ENCODE measurements at regions not wholly inside any gene's neighbourhood (a gene's known extent, or its start where the extent isn't known, plus 50 kb on each side); places are given as distances from the start of the nearest gene placed in this dataset.

DNA sequence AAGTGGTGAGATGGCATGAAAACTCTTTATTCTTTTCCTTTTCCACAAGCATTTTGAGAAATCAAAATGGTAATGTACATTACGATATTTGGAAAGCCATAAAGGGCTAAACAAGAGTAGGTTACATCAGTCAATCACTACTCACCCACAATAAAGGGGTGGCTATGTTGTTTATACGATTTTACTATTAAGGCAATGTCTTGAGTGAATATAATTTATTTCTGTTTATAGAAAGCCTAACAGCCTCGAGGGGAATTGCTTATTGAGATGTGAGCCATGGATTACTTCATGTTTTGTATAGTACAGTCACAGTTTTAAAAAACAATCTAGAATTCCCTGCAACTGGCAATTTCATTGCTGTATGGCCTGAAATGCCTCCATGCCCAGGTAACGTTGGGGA, 237.5 kb upstream of the RBBP8 start:
- H3K27ac ChIP-seq = no peak overlapping the region
- no peaks in the 10 kb centered on the region for H3K27me3 ChIP-seq
- no peaks in the 10 kb centered on the region for H3K9me3 ChIP-seq
- no peaks in the 10 kb centered on the region for H3K4me1 ChIP-seq
- no peak for TF ChIP-seq POLR2A (IDR thresholded peaks at IDR 0.05)
- TF ChIP-seq, protein P1, sequence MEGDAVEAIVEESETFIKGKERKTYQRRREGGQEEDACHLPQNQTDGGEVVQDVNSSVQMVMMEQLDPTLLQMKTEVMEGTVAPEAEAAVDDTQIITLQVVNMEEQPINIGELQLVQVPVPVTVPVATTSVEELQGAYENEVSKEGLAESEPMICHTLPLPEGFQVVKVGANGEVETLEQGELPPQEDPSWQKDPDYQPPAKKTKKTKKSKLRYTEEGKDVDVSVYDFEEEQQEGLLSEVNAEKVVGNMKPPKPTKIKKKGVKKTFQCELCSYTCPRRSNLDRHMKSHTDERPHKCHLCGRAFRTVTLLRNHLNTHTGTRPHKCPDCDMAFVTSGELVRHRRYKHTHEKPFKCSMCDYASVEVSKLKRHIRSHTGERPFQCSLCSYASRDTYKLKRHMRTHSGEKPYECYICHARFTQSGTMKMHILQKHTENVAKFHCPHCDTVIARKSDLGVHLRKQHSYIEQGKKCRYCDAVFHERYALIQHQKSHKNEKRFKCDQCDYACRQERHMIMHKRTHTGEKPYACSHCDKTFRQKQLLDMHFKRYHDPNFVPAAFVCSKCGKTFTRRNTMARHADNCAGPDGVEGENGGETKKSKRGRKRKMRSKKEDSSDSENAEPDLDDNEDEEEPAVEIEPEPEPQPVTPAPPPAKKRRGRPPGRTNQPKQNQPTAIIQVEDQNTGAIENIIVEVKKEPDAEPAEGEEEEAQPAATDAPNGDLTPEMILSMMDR (IDR thresholded peaks at IDR 0.05) = no peak
- no peak overlapping the region for H3K4me3 ChIP-seq
- DNase-seq = no peak
- no peaks in the 10 kb centered on the region for H3K36me3 ChIP-seq

DNA sequence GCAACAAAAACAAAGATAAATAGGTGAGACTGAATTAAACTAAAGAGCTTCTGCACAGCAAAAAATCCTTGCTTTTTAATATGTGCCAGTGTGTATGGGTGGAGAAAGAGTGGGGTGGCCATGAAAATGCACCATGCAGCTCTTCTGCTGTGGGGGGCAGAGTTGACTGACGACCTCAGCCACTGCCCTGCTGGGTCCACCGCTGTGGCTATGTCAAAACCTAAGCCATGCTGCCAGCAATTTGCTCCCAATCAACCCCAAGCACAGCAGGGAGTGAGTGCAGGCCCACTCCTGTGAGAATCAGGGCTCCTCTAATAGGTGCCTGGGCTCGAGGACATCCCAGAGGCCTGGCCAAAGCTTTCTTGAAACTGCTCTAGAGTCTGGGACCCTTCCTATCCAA, 235.6 kb upstream of the RBBP8 start:
- H3K27ac ChIP-seq = no peak overlapping the region
- no peak for DNase-seq
- H3K4me1 ChIP-seq = no peaks in the 10 kb centered on the region
- no peaks in the 10 kb centered on the region for H3K27me3 ChIP-seq
- no peaks in the 10 kb centered on the region for H3K9me3 ChIP-seq
- TF ChIP-seq, protein P1 (IDR thresholded peaks at IDR 0.05) = no peak
- TF ChIP-seq POLR2A (IDR thresholded peaks at IDR 0.05) = no peak
- no peaks in the 10 kb centered on the region for H3K36me3 ChIP-seq
- no peak overlapping the region for H3K4me3 ChIP-seq

DNA sequence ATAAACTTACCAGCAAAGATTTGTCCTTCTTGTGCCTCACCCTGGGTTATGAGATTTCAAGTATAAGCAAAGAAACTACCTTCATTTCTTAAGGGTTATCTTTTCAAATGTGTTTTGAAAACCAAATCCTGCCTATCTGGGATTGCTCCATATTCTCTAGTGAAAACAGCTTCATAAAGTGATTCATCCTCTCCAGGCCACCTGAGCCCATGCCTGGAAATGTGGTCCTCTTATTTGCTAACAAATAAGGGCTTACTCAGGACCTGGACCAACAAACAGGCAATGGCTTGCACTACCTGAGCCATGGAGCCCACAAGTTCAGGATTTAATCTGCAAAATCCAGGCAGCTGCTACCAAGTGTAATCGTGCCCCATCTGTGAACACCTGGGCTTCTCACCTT, 234.4 kb upstream of the RBBP8 start:
- H3K4me3 ChIP-seq = no peak overlapping the region
- no peaks in the 10 kb centered on the region for H3K4me1 ChIP-seq
- H3K27ac ChIP-seq = no peak overlapping the region
- H3K27me3 ChIP-seq = no peaks in the 10 kb centered on the region
- H3K36me3 ChIP-seq = no peaks in the 10 kb centered on the region
- no peak for DNase-seq
- no peaks in the 10 kb centered on the region for H3K9me3 ChIP-seq
- TF ChIP-seq, protein P1 (IDR thresholded peaks at IDR 0.05) = no peak
- TF ChIP-seq POLR2A (IDR thresholded peaks at IDR 0.05) = no peak

DNA sequence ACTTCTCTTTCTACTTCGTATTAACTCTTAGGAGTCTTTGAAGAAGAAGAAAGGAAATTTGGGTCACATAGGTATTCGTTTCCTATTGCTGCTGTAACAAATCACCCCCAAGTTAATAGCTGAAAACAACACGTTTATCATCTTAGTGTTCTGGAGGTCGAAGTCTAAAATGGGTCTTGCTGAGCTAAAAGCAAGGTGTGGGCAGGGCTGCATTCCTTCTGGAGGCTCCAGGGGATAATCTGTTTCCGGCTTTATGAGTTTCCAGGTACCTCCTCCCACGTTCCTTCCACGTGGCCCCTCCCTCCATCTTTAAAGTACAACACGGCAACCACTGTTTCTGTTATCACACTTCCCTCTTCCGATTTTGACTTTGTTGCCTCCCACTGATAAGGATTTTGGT, 233.5 kb upstream of the RBBP8 start:
- H3K27ac ChIP-seq = no peak overlapping the region
- H3K36me3 ChIP-seq = no peaks in the 10 kb centered on the region
- DNase-seq = no peak
- TF ChIP-seq, protein P1 (IDR thresholded peaks at IDR 0.05) = no peak
- no peak for TF ChIP-seq POLR2A (IDR thresholded peaks at IDR 0.05)
- H3K4me1 ChIP-seq = no peaks in the 10 kb centered on the region
- no peaks in the 10 kb centered on the region for H3K27me3 ChIP-seq
- no peak overlapping the region for H3K4me3 ChIP-seq
- H3K9me3 ChIP-seq = no peaks in the 10 kb centered on the region

DNA sequence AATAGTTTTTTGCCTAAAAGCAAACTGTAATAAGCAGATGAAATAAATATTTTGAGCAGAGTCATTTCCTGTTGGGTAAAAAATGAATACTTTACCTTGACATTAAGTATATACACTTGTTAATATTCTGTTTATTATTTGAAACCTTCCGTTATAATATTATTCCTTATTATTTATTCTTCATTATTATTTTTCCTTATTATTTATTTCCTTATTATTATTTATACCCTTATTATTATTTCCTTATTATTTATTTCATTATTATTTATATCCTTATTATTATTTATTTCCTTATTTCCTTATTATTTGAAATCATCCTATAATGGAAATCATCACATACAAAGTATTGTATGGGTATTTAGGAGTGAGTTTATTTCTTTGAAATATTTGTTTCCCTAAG, 232.2 kb upstream of the RBBP8 start:
- Histone ChIP-seq H3K9me3 (no peaks in the 10 kb centered on the region), H3K27me3 (no peaks in the 10 kb centered on the region), H3K27ac (no peak overlapping the region), H3K36me3 (no peaks in the 10 kb centered on the region), H3K4me3 (no peak overlapping the region), H3K4me1 (no peaks in the 10 kb centered on the region)
- TF ChIP-seq, protein P1 (IDR thresholded peaks at IDR 0.05) = no peak
- no peak for TF ChIP-seq POLR2A (IDR thresholded peaks at IDR 0.05)
- DNase-seq = no peak

DNA sequence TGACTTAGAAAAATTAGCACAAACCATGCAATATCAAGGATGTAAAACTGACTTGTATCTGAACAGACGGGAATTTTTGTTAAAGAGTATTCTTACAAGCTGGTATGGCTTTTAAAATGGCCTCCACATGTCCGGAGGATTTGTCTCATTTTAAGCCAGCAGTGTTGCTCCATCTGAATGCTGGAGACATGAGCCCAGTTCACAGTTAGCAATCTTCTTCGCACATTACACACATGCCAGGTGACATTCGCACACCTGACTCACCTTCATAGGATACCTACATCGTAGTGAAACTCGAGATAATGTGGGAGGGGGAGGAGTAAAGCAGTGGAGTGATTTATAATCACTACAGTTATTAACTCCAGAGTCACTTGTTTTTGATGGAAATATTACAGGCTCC, 231.8 kb upstream of the RBBP8 start:
- no peak overlapping the region for H3K4me3 ChIP-seq
- H3K36me3 ChIP-seq = no peaks in the 10 kb centered on the region
- H3K9me3 ChIP-seq = no peaks in the 10 kb centered on the region
- TF ChIP-seq POLR2A (IDR thresholded peaks at IDR 0.05) = no peak
- TF ChIP-seq, protein P1 (IDR thresholded peaks at IDR 0.05) = no peak
- no peaks in the 10 kb centered on the region for H3K4me1 ChIP-seq
- no peak for DNase-seq
- no peak overlapping the region for H3K27ac ChIP-seq
- no peaks in the 10 kb centered on the region for H3K27me3 ChIP-seq

Data from Peyer's patch (tissue), 4 donors.